Inflammatory macrophage (primary cell): ENCODE measurements at regions not wholly inside any gene's neighbourhood (a gene's known extent, or its start where the extent isn't known, plus 50 kb on each side); places are given as distances from the start of the nearest gene placed in this dataset.

ENCODE experiments used
- DNase-seq, 2 donors: peaks; one replicate each; pipeline ENCODE4 v3.0.0-alpha.2; 2020 to 2022

- DNase-seq, result peak; percentile 24 to 65
Measured at GRCh38 chr5:106875591-106876297, 795.0 kb downstream of the EFNA5 start.

GRCh38 chr5:106874974-106875373, 795.8 kb downstream of the EFNA5 start:
- no peak for DNase-seq

GRCh38 chr5:106874531-106874930, 796.2 kb downstream of the EFNA5 start:
- no peak for DNase-seq

- DNase-seq, result no peak
Measured at GRCh38 chr5:106873568-106873967, 797.2 kb downstream of the EFNA5 start.

GRCh38 chr5:106865279-106865678, 805.5 kb downstream of the EFNA5 start:
- no peak for DNase-seq

GRCh38 chr5:106862450-106863193, 808.1 kb downstream of the EFNA5 start:
- DNase-seq, result no peak

GRCh38 chr5:106860398-106861044, 810.2 kb downstream of the EFNA5 start:
- no peak for DNase-seq

- DNase-seq, result no peak
Measured at GRCh38 chr5:106858616-106859015, 812.1 kb downstream of the EFNA5 start.

- DNase-seq, result no peak
Measured at GRCh38 chr5:106854922-106855321, 815.8 kb downstream of the EFNA5 start.

- DNase-seq, result no peak
Measured at GRCh38 chr5:106854105-106854687, 816.5 kb downstream of the EFNA5 start.

GRCh38 chr5:106853266-106853665, 817.5 kb downstream of the EFNA5 start:
- no peak for DNase-seq

GRCh38 chr5:106849266-106849665, 821.5 kb downstream of the EFNA5 start:
- no peak for DNase-seq

GRCh38 chr5:106843812-106844416, 826.8 kb downstream of the EFNA5 start:
- DNase-seq, result no peak

- DNase-seq, result no peak
Measured at GRCh38 chr5:106833517-106833916, 837.2 kb downstream of the EFNA5 start.

GRCh38 chr5:106827061-106827460, 843.7 kb downstream of the EFNA5 start:
- no peak for DNase-seq

- DNase-seq, result no peak
Measured at GRCh38 chr5:106825374-106825773, 845.4 kb downstream of the EFNA5 start.

GRCh38 chr5:106822851-106823250, 847.9 kb downstream of the EFNA5 start:
- no peak for DNase-seq

- DNase-seq, result no peak
Measured at GRCh38 chr5:106818552-106818951, 852.2 kb downstream of the EFNA5 start.

- no peak for DNase-seq
Measured at GRCh38 chr5:106814961-106815360, 855.8 kb downstream of the EFNA5 start.

GRCh38 chr5:106801554-106801953, 869.2 kb downstream of the EFNA5 start:
- DNase-seq, result no peak

GRCh38 chr5:106797996-106798395, 872.7 kb downstream of the EFNA5 start:
- no peak for DNase-seq

- DNase-seq, result no peak
Measured at GRCh38 chr5:106796081-106796480, 874.7 kb downstream of the EFNA5 start.

- DNase-seq, result no peak
Measured at GRCh38 chr5:106784846-106785245, 885.9 kb downstream of the EFNA5 start.
